OCI-LY3 (cell line): ENCODE measurements at regions not wholly inside any gene's neighbourhood (a gene's known extent, or its start where the extent isn't known, plus 50 kb on each side); places are given as distances from the start of the nearest gene placed in this dataset.
A peak's percentile ranks its signal among the peaks of the same experiment; 100 is the strongest.

Experiments
- H2AFZ ChIP-seq: fragments of 200-600, 300-600 bp; shearing (Covaris generic); 2 replicates; pipeline ENCODE4 v1.6.0; 2014; ENCODE audit warnings: antibody characterized with exemption, low read depth, low read length
- H3K27ac ChIP-seq: fragments of 200-600, 300-600 bp; sonication (generic); 2 replicates; pipeline ENCODE4 v1.5.1; 2014; ENCODE audit warnings: mild to moderate bottlenecking, low read length, moderate library complexity, mixed read lengths
- H3K27me3 ChIP-seq: fragments of 200-600, 300-600 bp; sonication (generic); 2 replicates; pipeline ENCODE4 v1.6.1; 2014; ENCODE audit warnings: low read depth, low read length, mixed read lengths
- H3K36me3 ChIP-seq: fragments of 200-600, 300-600 bp; sonication (generic); replicated peaks from 2 replicates; pipeline ENCODE3; 2014; ENCODE audit warnings: low read depth, low read length, mixed read lengths
- H3K4me1 ChIP-seq: fragments of 300-600, 200-600 bp; sonication (generic); 2 replicates; pipeline ENCODE4 v1.6.1; 2014; ENCODE audit warnings: low read length, mixed read lengths
- H3K4me2 ChIP-seq: fragments of 200-600, 300-600 bp; sonication (generic); 2 replicates; pipeline ENCODE4 v1.6.1; 2014; ENCODE audit warnings: low read length, mixed read lengths
- H3K4me3 ChIP-seq: fragments of 300-600, 200-600 bp; sonication (generic); 2 replicates; pipeline ENCODE4 v1.5.1; 2014; ENCODE audit warnings: antibody characterized with exemption, mild to moderate bottlenecking, low read length, moderate library complexity
- H3K79me2 ChIP-seq: fragments of 300-600, 200-600 bp; shearing (Covaris generic); 2 replicates; pipeline ENCODE4 v1.6.1; 2014; ENCODE audit warnings: mild to moderate bottlenecking, low read length, mixed read lengths
- H3K9ac ChIP-seq: fragments of 300-600, 200-600 bp; shearing (Covaris generic); 2 replicates; pipeline ENCODE4 v1.6.0; 2014; ENCODE audit warnings: mild to moderate bottlenecking, low read length, moderate library complexity
- H3K9me3 ChIP-seq: fragments of 200-600, 300-600 bp; shearing (Covaris generic); 2 replicates; pipeline ENCODE4 v1.6.1; 2014; ENCODE audit warnings: low read length, mixed read lengths; ENCODE audit not compliant: insufficient read depth
- H4K20me1 ChIP-seq: fragments of 200-600, 300-600 bp; sonication (generic); 2 replicates; pipeline ENCODE4 v1.6.1; 2016; ENCODE audit warnings: low read length, mixed read lengths; ENCODE audit not compliant: insufficient read depth
- EZH2phosphoT487 ChIP-seq: fragments of 200-600 bp; shearing (Covaris generic); IDR thresholded peaks from 2 replicates; pipeline ENCODE4 v1.6.1; 2018; ENCODE audit warnings: antibody characterized with exemption, mixed run types, low read depth
- TF ChIP-seq, protein P1 (sequence below): fragments of 200-600, 300-600 bp; sonication (generic); IDR thresholded peaks from 2 replicates; pipeline ENCODE4 v1.5.1; 2014; ENCODE audit warnings: antibody characterized with exemption, low read length, low read depth

DNA sequence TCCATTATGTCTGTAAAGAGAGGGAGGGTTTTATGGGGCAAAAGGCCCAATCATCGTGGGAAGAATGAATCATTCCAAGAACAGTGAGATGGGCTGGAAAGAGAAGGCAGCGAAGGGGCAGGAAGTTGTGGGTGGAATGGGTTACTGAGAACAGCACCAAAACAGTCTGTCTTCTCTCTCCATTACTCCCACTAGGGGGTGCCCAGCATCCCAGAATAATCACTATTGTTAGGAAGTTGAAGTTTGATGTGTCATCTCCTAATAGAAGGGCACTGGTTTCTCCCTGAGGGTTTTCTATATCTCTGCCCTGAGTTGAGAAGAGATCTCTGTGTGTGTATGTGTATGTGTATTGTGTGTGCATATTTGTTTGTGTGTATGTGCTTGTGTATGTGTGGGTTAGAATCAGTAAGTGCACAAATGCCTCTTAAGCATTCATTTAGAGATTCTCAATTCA is 76.6 kb upstream of the MAP4K3 start:
- no peak overlapping the region for H3K27ac ChIP-seq
- no peak overlapping the region for H3K4me2 ChIP-seq
- H3K79me2 ChIP-seq, result no peaks in the 10 kb centered on the region
- H4K20me1 ChIP-seq, result peaks cover 2% of the 10 kb centered on the region; the same call in 1 of the 2 replicates
- no peak overlapping the region for H3K4me3 ChIP-seq
- no peaks in the 10 kb centered on the region for H3K9me3 ChIP-seq
- no peak overlapping the region for H2AFZ ChIP-seq
- H3K9ac ChIP-seq, result no peak overlapping the region
- H3K27me3 ChIP-seq, result peaks cover 89% of the 10 kb centered on the region
- H3K36me3 ChIP-seq, result no peaks in the 10 kb centered on the region
- no peak for TF ChIP-seq EZH2phosphoT487
- TF ChIP-seq, protein P1, sequence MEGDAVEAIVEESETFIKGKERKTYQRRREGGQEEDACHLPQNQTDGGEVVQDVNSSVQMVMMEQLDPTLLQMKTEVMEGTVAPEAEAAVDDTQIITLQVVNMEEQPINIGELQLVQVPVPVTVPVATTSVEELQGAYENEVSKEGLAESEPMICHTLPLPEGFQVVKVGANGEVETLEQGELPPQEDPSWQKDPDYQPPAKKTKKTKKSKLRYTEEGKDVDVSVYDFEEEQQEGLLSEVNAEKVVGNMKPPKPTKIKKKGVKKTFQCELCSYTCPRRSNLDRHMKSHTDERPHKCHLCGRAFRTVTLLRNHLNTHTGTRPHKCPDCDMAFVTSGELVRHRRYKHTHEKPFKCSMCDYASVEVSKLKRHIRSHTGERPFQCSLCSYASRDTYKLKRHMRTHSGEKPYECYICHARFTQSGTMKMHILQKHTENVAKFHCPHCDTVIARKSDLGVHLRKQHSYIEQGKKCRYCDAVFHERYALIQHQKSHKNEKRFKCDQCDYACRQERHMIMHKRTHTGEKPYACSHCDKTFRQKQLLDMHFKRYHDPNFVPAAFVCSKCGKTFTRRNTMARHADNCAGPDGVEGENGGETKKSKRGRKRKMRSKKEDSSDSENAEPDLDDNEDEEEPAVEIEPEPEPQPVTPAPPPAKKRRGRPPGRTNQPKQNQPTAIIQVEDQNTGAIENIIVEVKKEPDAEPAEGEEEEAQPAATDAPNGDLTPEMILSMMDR, result peak; percentile 47
- no peaks in the 10 kb centered on the region for H3K4me1 ChIP-seq

- Histone ChIP-seq H3K79me2 (no peaks in the 10 kb centered on the region), H3K36me3 (no peaks in the 10 kb centered on the region), H3K9me3 (no peaks in the 10 kb centered on the region), H3K9ac (no peak overlapping the region), H4K20me1 (peaks cover 2% of the 10 kb centered on the region; the same call in 1 of the 2 replicates), H3K4me1 (no peaks in the 10 kb centered on the region), H3K27me3 (peaks cover 83% of the 10 kb centered on the region), H3K4me2 (no peak overlapping the region), H3K4me3 (no peak overlapping the region), H3K27ac (no peak overlapping the region), H2AFZ (no peak overlapping the region)
- TF ChIP-seq, protein P1, result no peak
- TF ChIP-seq EZH2phosphoT487, result no peak
Observed at GRCh38 chr2:39514825-39515224, 77.7 kb upstream of the MAP4K3 start.

DNA sequence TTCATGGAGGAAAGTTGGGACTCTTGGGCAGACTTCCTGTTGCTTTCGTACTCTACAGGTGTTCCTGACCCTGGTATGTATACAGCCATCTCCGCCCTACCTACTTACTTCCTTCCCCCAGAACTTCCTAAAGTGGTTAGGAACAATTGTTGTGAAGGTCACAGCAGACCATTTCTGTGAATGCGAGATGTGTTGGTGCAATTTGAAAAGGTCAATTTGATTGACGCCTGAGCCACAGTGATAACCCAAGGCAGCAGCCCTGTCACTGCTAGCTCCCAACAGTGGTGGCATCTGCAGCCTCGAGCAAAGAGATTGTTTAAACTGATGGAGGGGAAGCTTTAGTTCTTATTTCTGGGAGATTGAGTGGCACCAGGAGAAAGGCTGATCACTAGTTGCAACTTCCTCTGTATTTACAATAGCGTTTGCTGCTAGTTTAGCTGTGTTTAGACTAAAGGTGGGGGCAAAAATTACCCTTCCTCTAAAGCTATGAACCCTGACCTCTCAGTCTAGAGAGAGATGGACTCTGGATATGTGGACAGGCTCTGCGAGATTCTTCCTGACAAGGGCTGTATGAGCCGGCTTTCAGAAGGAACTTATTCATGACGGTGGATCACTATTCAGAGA is 78.3 kb upstream of the MAP4K3 start:
- Histone ChIP-seq H3K27me3 (peaks cover 81% of the 10 kb centered on the region), H3K4me3 (no peak overlapping the region), H3K9me3 (no peaks in the 10 kb centered on the region), H3K9ac (no peak overlapping the region), H2AFZ (no peak overlapping the region), H3K4me2 (no peak overlapping the region), H4K20me1 (peaks cover 2% of the 10 kb centered on the region; the same call in 1 of the 2 replicates), H3K79me2 (no peaks in the 10 kb centered on the region), H3K4me1 (no peaks in the 10 kb centered on the region), H3K36me3 (no peaks in the 10 kb centered on the region), H3K27ac (no peak overlapping the region)
- TF ChIP-seq EZH2phosphoT487, result no peak
- TF ChIP-seq, protein P1, result no peak

GRCh38 chr2:39515897-39516346 is 78.8 kb upstream of the MAP4K3 start:
- H3K4me2 ChIP-seq, result no peak overlapping the region
- no peak overlapping the region for H3K9ac ChIP-seq
- H3K36me3 ChIP-seq, result no peaks in the 10 kb centered on the region
- H4K20me1 ChIP-seq, result peaks cover 2% of the 10 kb centered on the region; the same call in 1 of the 2 replicates
- no peak overlapping the region for H3K27ac ChIP-seq
- H3K4me3 ChIP-seq, result no peak overlapping the region
- no peaks in the 10 kb centered on the region for H3K4me1 ChIP-seq
- TF ChIP-seq, protein P1, result no peak
- no peak for TF ChIP-seq EZH2phosphoT487
- no peak overlapping the region for H2AFZ ChIP-seq
- H3K27me3 ChIP-seq, result peaks cover 79% of the 10 kb centered on the region
- no peaks in the 10 kb centered on the region for H3K79me2 ChIP-seq
- H3K9me3 ChIP-seq, result no peaks in the 10 kb centered on the region
